ENCODE measurements at regions not wholly inside any gene's neighbourhood (a gene's known extent, or its start where the extent isn't known, plus 50 kb on each side); places are given as distances from the start of the nearest gene placed in this dataset.

- no peak overlapping the region for H3K9ac ChIP-seq (ENCODE audit: insufficient read depth in 1 of 2, low read length in 2 of 2)
- no peak overlapping the region for H3K27ac ChIP-seq (ENCODE audit: low read depth in 1 of 2, low read length in 1 of 2)
- H3K27me3 ChIP-seq (ENCODE audit: control insufficient read depth in 3 of 3, insufficient read depth in 3 of 3, low read length in 2 of 3), result no peaks in the 10 kb centered on the region
- no peaks in the 10 kb centered on the region for H3K36me3 ChIP-seq (ENCODE audit: control insufficient read depth in 4 of 4, insufficient read depth in 4 of 4, low read length in 4 of 4)
- H3K4me3 ChIP-seq, result no peak overlapping the region
- no peaks in the 10 kb centered on the region for H3K4me1 ChIP-seq (ENCODE audit: control insufficient read depth in 5 of 5, insufficient read depth in 5 of 5, low read length in 5 of 5)
- DNase-seq (no peak), ATAC-seq (ENCODE audit: insufficient read depth, low FRiP score) (no peak)
- 87 to 90% methylated on average over 2 of the region's 2 CpGs for WGBS, 2 donors
- H3K9me3 ChIP-seq (ENCODE audit: control insufficient read depth in 4 of 4, insufficient read depth in 3 of 4, low read length in 3 of 4), result no peaks in the 10 kb centered on the region
- TF ChIP-seq, protein P1, sequence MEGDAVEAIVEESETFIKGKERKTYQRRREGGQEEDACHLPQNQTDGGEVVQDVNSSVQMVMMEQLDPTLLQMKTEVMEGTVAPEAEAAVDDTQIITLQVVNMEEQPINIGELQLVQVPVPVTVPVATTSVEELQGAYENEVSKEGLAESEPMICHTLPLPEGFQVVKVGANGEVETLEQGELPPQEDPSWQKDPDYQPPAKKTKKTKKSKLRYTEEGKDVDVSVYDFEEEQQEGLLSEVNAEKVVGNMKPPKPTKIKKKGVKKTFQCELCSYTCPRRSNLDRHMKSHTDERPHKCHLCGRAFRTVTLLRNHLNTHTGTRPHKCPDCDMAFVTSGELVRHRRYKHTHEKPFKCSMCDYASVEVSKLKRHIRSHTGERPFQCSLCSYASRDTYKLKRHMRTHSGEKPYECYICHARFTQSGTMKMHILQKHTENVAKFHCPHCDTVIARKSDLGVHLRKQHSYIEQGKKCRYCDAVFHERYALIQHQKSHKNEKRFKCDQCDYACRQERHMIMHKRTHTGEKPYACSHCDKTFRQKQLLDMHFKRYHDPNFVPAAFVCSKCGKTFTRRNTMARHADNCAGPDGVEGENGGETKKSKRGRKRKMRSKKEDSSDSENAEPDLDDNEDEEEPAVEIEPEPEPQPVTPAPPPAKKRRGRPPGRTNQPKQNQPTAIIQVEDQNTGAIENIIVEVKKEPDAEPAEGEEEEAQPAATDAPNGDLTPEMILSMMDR (IDR thresholded peaks at IDR 0.05; ENCODE audit: control extremely low read depth, extremely low read depth), result no peak
Observed at GRCh38 chr18:67670024-67670543, 153.6 kb upstream of the DSEL start.

- Histone ChIP-seq H3K36me3 (ENCODE audit: control insufficient read depth in 4 of 4, insufficient read depth in 4 of 4, low read length in 4 of 4) (no peaks in the 10 kb centered on the region), H3K27ac (ENCODE audit: low read depth in 1 of 2, low read length in 1 of 2) (no peak overlapping the region), H3K4me1 (ENCODE audit: control insufficient read depth in 5 of 5, insufficient read depth in 5 of 5, low read length in 5 of 5) (no peaks in the 10 kb centered on the region), H3K4me3 (no peak overlapping the region), H3K9me3 (ENCODE audit: control insufficient read depth in 4 of 4, insufficient read depth in 3 of 4, low read length in 3 of 4) (no peaks in the 10 kb centered on the region), H3K9ac (ENCODE audit: insufficient read depth in 1 of 2, low read length in 2 of 2) (no peak overlapping the region), H3K27me3 (ENCODE audit: control insufficient read depth in 3 of 3, insufficient read depth in 3 of 3, low read length in 2 of 3) (no peaks in the 10 kb centered on the region)
- DNase-seq (no peak), ATAC-seq (ENCODE audit: insufficient read depth, low FRiP score) (no peak)
- 63 to 68% methylated on average over 4 of the region's 4 CpGs for WGBS, 2 donors
- TF ChIP-seq, protein P1 (IDR thresholded peaks at IDR 0.05; ENCODE audit: control extremely low read depth, extremely low read depth), result no peak
Observed at GRCh38 chr18:67665266-67665665, 148.7 kb upstream of the DSEL start.

GRCh38 chr18:67662996-67663395, 146.5 kb upstream of the DSEL start:
- Histone ChIP-seq H3K4me1 (ENCODE audit: control insufficient read depth in 5 of 5, insufficient read depth in 5 of 5, low read length in 5 of 5) (no peaks in the 10 kb centered on the region), H3K9ac (ENCODE audit: insufficient read depth in 1 of 2, low read length in 2 of 2) (no peak overlapping the region), H3K27me3 (ENCODE audit: control insufficient read depth in 3 of 3, insufficient read depth in 3 of 3, low read length in 2 of 3) (no peaks in the 10 kb centered on the region), H3K9me3 (ENCODE audit: control insufficient read depth in 4 of 4, insufficient read depth in 3 of 4, low read length in 3 of 4) (no peaks in the 10 kb centered on the region), H3K27ac (ENCODE audit: low read depth in 1 of 2, low read length in 1 of 2) (no peak overlapping the region), H3K36me3 (ENCODE audit: control insufficient read depth in 4 of 4, insufficient read depth in 4 of 4, low read length in 4 of 4) (no peaks in the 10 kb centered on the region), H3K4me3 (no peak overlapping the region)
- TF ChIP-seq, protein P1 (IDR thresholded peaks at IDR 0.05; ENCODE audit: control extremely low read depth, extremely low read depth), result no peak
- DNase-seq (no peak), ATAC-seq (ENCODE audit: insufficient read depth, low FRiP score) (no peak)

- ATAC-seq (ENCODE audit: insufficient read depth, low FRiP score) (no peak), DNase-seq (no peak)
- Histone ChIP-seq H3K27me3 (ENCODE audit: control insufficient read depth in 3 of 3, insufficient read depth in 3 of 3, low read length in 2 of 3) (no peaks in the 10 kb centered on the region), H3K36me3 (ENCODE audit: control insufficient read depth in 4 of 4, insufficient read depth in 4 of 4, low read length in 4 of 4) (no peaks in the 10 kb centered on the region), H3K4me1 (ENCODE audit: control insufficient read depth in 5 of 5, insufficient read depth in 5 of 5, low read length in 5 of 5) (no peaks in the 10 kb centered on the region), H3K9ac (ENCODE audit: insufficient read depth in 1 of 2, low read length in 2 of 2) (no peak overlapping the region), H3K4me3 (no peak overlapping the region), H3K27ac (ENCODE audit: low read depth in 1 of 2, low read length in 1 of 2) (no peak overlapping the region), H3K9me3 (ENCODE audit: control insufficient read depth in 4 of 4, insufficient read depth in 3 of 4, low read length in 3 of 4) (no peaks in the 10 kb centered on the region)
- 80 to 93% methylated on average over 2 of the region's 2 CpGs for WGBS, 2 donors
- TF ChIP-seq, protein P1 (IDR thresholded peaks at IDR 0.05; ENCODE audit: control extremely low read depth, extremely low read depth), result no peak
Observed at GRCh38 chr18:67661555-67661954, 145.0 kb upstream of the DSEL start.

Measured in lung (tissue), 11 donors.